Heart left ventricle (tissue), 13 donors: ENCODE measurements at regions not wholly inside any gene's neighbourhood (a gene's known extent, or its start where the extent isn't known, plus 50 kb on each side); places are given as distances from the start of the nearest gene placed in this dataset.

Experiments
- CTCF ChIP-seq, 12 donors: fragments of 200-600 bp; sonication (generic) in 4 of 12; IDR thresholded peaks; one replicate each; pipeline versions ENCODE4 v1.5.0 to v1.8.0; 2018 to 2022; ENCODE audit warnings: antibody characterized with exemption in 12 of 12, mild to moderate bottlenecking in 5 of 12
- POLR2A ChIP-seq, 2 donors: fragments of 450-650 bp; IDR thresholded peaks; one replicate each; pipeline ENCODE4 v1.6.1; 2017; ENCODE audit warnings: antibody characterized with exemption in 2 of 2, mild to moderate bottlenecking in 2 of 2, moderate library complexity in 2 of 2
- donor health status: ischemic (EF 13 %, LVEDD 7.1; RV severe dilation, severe dysfunction).
- donor health status: DM: no; HTN: yes; CAD: no.
- donor health status: DM: no; HTN: no; CAD: no.
- donor health status: ischemic (EF 25% LVEDD 6.9; RV normal size, moderate dysfunction).
- donor health status: ischemic (EF 25% LVEDD 5.7; RV mildly dilated, moderate dysfunction).
- donor health status: ischemic (EF 35%, LVEDD 5.7; RV mildly dilated, moderate dysfunction).
- donor health status: nonischemic (EF 11% LVEDD 7.7; RV severe dilation, severe dysfunction).
- donor health status: DM: yes; HTN: yes; CAD: no.
- donor health status: PGD.
- donor health status: ischemic (EF 29% LVEDD 5.4; RV normal size, mild dysfunction).
- donor health status: nonischemic (EF 23%, LVEDD 6.1; RV moderate dilation, normal function).

GRCh38 chr2:237194081-237194480, 108.4 kb downstream of the COPS8 start:
- no peak for TF ChIP-seq CTCF (IDR thresholded peaks at IDR 0.05)
- no peak for TF ChIP-seq POLR2A (IDR thresholded peaks at IDR 0.05)
